ENCODE measurements at regions not wholly inside any gene's neighbourhood (a gene's known extent, or its start where the extent isn't known, plus 50 kb on each side); places are given as distances from the start of the nearest gene placed in this dataset.
"Not testable (repeated sequence)": the region's sequence is repeated elsewhere in the genome, so short reads cannot be mapped to it uniquely, and the experiment has no call there.

GRCh38 chr13:55984026-55984425 is 1156.7 kb upstream of the PRR20A start:
- not testable (repeated sequence) for TF ChIP-seq POLR2A, CTCF (IDR thresholded peaks at IDR 0.05)
